Sigmoid colon (tissue), 4 donors: ENCODE measurements at regions not wholly inside any gene's neighbourhood (a gene's known extent, or its start where the extent isn't known, plus 50 kb on each side); places are given as distances from the start of the nearest gene placed in this dataset.

Source experiments
- EP300 ChIP-seq, 4 donors: sonication (generic); formaldehyde crosslinking; IDR thresholded peaks; one replicate each; pipeline ENCODE4 v1.6.1; 2017; ENCODE audit warnings: antibody characterized with exemption in 4 of 4
- POLR2A ChIP-seq, 2 donors: fragments of 450-650 bp; IDR thresholded peaks; one replicate each; pipeline ENCODE4 v1.6.1; 2016; ENCODE audit warnings: antibody characterized with exemption in 2 of 2, mild to moderate bottlenecking in 2 of 2, moderate library complexity in 2 of 2
- POLR2AphosphoS5 ChIP-seq, 4 donors: sonication (generic); formaldehyde crosslinking; IDR thresholded peaks; one replicate each; pipeline ENCODE4 v1.6.1; 2017; ENCODE audit warnings: antibody characterized with exemption in 4 of 4
- TF ChIP-seq, protein P1 (sequence below), 4 experiments: fragments of 450-650 bp in 3 of 4; fragments of 200-600 bp in 1 of 4; IDR thresholded peaks; one replicate each; pipeline ENCODE4 v1.5.1; 2016 to 2019; ENCODE audit warnings: antibody characterized with exemption in 4 of 4, mild to moderate bottlenecking in 3 of 4, moderate library complexity in 2 of 4

DNA sequence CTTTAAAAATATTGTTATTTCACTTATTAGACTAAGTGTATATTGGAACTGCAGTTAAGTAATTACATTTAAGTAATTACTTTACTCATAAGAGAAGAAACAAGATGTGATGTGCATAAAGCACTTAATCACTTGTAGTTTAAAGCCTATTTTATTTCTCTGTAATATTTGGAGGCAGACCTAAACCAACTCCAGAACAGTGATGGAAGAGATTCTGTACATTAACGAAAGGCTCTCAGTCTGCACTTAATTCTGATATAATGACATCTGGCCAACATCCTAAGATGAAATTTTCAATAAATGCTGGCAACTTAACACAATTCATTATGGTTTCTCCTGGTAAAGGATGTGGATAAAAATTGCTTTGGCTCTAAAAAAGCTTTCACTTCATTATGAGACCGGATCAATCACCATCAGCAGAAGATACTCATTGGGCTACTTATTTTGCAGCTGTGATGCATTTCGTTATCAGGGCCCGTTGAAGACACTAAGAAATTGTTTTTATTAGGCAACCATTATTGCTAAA, 342.6 kb downstream of the C4orf33 start:
- TF ChIP-seq, protein P1, sequence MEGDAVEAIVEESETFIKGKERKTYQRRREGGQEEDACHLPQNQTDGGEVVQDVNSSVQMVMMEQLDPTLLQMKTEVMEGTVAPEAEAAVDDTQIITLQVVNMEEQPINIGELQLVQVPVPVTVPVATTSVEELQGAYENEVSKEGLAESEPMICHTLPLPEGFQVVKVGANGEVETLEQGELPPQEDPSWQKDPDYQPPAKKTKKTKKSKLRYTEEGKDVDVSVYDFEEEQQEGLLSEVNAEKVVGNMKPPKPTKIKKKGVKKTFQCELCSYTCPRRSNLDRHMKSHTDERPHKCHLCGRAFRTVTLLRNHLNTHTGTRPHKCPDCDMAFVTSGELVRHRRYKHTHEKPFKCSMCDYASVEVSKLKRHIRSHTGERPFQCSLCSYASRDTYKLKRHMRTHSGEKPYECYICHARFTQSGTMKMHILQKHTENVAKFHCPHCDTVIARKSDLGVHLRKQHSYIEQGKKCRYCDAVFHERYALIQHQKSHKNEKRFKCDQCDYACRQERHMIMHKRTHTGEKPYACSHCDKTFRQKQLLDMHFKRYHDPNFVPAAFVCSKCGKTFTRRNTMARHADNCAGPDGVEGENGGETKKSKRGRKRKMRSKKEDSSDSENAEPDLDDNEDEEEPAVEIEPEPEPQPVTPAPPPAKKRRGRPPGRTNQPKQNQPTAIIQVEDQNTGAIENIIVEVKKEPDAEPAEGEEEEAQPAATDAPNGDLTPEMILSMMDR (IDR thresholded peaks at IDR 0.05): no peak
- TF ChIP-seq POLR2A (IDR thresholded peaks at IDR 0.05) (no peak), EP300 (IDR thresholded peaks at IDR 0.05) (no peak), POLR2AphosphoS5 (IDR thresholded peaks at IDR 0.05) (no peak)
